Inferior parietal cortex (tissue), 1 donor: ENCODE measurements at regions not wholly inside any gene's neighbourhood (a gene's known extent, or its start where the extent isn't known, plus 50 kb on each side); places are given as distances from the start of the nearest gene placed in this dataset.
A peak's percentile ranks its signal among the peaks of the same experiment; 100 is the strongest.

Source experiments
- DNase-seq: peaks from one replicate; pipeline ENCODE4 v3.0.0-alpha.2; 2016; ENCODE audit errors: extremely low spot score

- DNase-seq = no peak
Measured at GRCh38 chr1:229181419-229181818, 89.5 kb upstream of the RAB4A start.

- no peak for DNase-seq
Measured at GRCh38 chr1:229183588-229183987, 87.3 kb upstream of the RAB4A start.

- no peak for DNase-seq
Measured at GRCh38 chr1:229184066-229184465, 86.8 kb upstream of the RAB4A start.

GRCh38 chr1:229185963-229186362 lies 84.9 kb upstream of the RAB4A start:
- DNase-seq = no peak

GRCh38 chr1:229186373-229187056 lies 84.4 kb upstream of the RAB4A start:
- DNase-seq = no peak

- DNase-seq = no peak
Measured at GRCh38 chr1:229190057-229190575, 80.8 kb upstream of the RAB4A start.

GRCh38 chr1:229191066-229191674 lies 79.7 kb upstream of the RAB4A start:
- DNase-seq = no peak

- DNase-seq = no peak
Measured at GRCh38 chr1:229192031-229192430, 78.9 kb upstream of the RAB4A start.

- no peak for DNase-seq
Measured at GRCh38 chr1:229192853-229193252, 78.1 kb upstream of the RAB4A start.

- no peak for DNase-seq
Measured at GRCh38 chr1:229194096-229194495, 76.8 kb upstream of the RAB4A start.

GRCh38 chr1:229195246-229195645 lies 75.7 kb upstream of the RAB4A start:
- no peak for DNase-seq

- no peak for DNase-seq
Measured at GRCh38 chr1:229196404-229197264, 74.3 kb upstream of the RAB4A start.

GRCh38 chr1:229197265-229197585 lies 73.7 kb upstream of the RAB4A start:
- DNase-seq = no peak

- DNase-seq = no peak
Measured at GRCh38 chr1:229199261-229200243, 71.4 kb upstream of the RAB4A start.

- DNase-seq = no peak
Measured at GRCh38 chr1:229203030-229203751, 67.7 kb upstream of the RAB4A start.

- no peak for DNase-seq
Measured at GRCh38 chr1:229203991-229204632, 66.8 kb upstream of the RAB4A start.

- DNase-seq = peak; percentile 25
Measured at GRCh38 chr1:229204921-229205777, 65.8 kb upstream of the RAB4A start.

- no peak for DNase-seq
Measured at GRCh38 chr1:229205854-229206253, 65.1 kb upstream of the RAB4A start.

- no peak for DNase-seq
Measured at GRCh38 chr1:229207916-229208315, 63.0 kb upstream of the RAB4A start.
